ENCODE measurements at regions not wholly inside any gene's neighbourhood (a gene's known extent, or its start where the extent isn't known, plus 50 kb on each side); places are given as distances from the start of the nearest gene placed in this dataset.

DNA sequence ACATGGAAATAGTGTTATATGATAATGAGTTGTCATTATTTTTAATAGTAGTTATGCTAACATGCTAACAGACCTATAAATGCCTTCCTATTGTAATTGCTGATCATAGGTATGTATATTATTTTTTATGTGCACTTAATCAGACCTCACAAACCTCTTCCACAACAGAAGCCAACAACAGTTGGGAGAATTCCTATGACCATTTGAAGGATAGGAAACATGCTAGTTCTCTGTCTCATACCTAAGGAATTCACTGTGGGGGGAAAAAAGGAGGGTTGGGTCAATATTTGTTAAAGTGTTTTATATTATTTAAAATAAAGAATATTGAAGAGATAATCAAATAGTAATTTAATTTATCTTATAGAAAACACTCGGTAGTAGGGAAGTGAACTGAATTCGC is 990.9 kb downstream of the EPHA7 start:
- H3K9ac ChIP-seq (replicated peaks in 1 of 4; ENCODE audit: extremely low read depth in 1 of 4, low read depth in 3 of 4, low read length in 3 of 4) = no peak overlapping the region
- H4K5ac ChIP-seq (ENCODE audit: insufficient read length, low read depth, low read length) = no peak overlapping the region
- TF ChIP-seq TCF12 (IDR thresholded peaks at IDR 0.05; ENCODE audit: low read depth, low read length) (no peak), USF2 (IDR thresholded peaks at IDR 0.05; ENCODE audit: low read length) (no peak), ASH2L (IDR thresholded peaks at IDR 0.05; ENCODE audit: low read length) (no peak), SP1 (IDR thresholded peaks at IDR 0.05; ENCODE audit: low read depth, low read length) (no peak), HDAC2 (IDR thresholded peaks at IDR 0.05; ENCODE audit: borderline replicate concordance in 1 of 2, low read depth in 2 of 2, low read length in 2 of 2) (no peak), SAP30 (IDR thresholded peaks at IDR 0.05; ENCODE audit: insufficient read depth, insufficient replicate concordance, low read length) (no peak), CTBP2 (IDR thresholded peaks at IDR 0.05; ENCODE audit: borderline replicate concordance, insufficient read depth, insufficient read length, low read length) (no peak), POLR2A (IDR thresholded peaks at IDR 0.05; ENCODE audit: control extremely low read depth in 1 of 2, low read depth in 2 of 2, low read length in 2 of 2) (no peak), RFX5 (IDR thresholded peaks at IDR 0.05; ENCODE audit: borderline replicate concordance, low read depth, low read length) (no peak), SIN3A (conservative IDR thresholded peaks at IDR 0.05 in 1 of 2, IDR thresholded peaks at IDR 0.05 in 1 of 2; ENCODE audit: low read depth in 1 of 2, low read length in 2 of 2) (no peak), TAF7 (optimal IDR thresholded peaks at IDR 0.05; ENCODE audit: borderline replicate concordance, low read depth, low read length) (no peak), SUZ12 (IDR thresholded peaks at IDR 0.05; ENCODE audit: low read length) (no peak)
- DNase-seq (ENCODE audit: low read depth in 1 of 2, low spot score in 2 of 2) = no peak
- no peak overlapping the region for H2BK15ac ChIP-seq (ENCODE audit: low read length)
- H3K56ac ChIP-seq (replicated peaks; ENCODE audit: insufficient read length, low read depth, low read length) = no peak overlapping the region
- H3K79me2 ChIP-seq (ENCODE audit: control insufficient read depth in 1 of 2, insufficient read depth in 2 of 2, low read length in 2 of 2) = no peaks in the 10 kb centered on the region
- no peak overlapping the region for H3K4me2 ChIP-seq (ENCODE audit: insufficient read depth in 1 of 2, low read depth in 2 of 2, low read length in 2 of 2)
- H3K27ac ChIP-seq (ENCODE audit: low read depth, low read length) = no peak overlapping the region
- H4K20me1 ChIP-seq (replicated peaks in 1 of 2; ENCODE audit: control insufficient read depth in 1 of 2, insufficient read depth in 2 of 2, low read length in 2 of 2) = no peaks in the 10 kb centered on the region
- no peak overlapping the region for H2AFZ ChIP-seq (ENCODE audit: low read length)
- H4K91ac ChIP-seq (replicated peaks; ENCODE audit: insufficient read length, low read length) = no peak overlapping the region
- H3K27me3 ChIP-seq (replicated peaks in 1 of 4; ENCODE audit: control insufficient read depth in 3 of 4, extremely low read depth in 1 of 4, insufficient read depth in 3 of 4, low read length in 3 of 4) = peaks cover 0 to 1% (median 0%) of the 10 kb centered on the region in 4 experiments; a peak in 1 of 7 replicates
- no peak for FAIRE-seq
- ChIA-PET CTCF (ENCODE audit: partially characterized antibody) (no interaction called here), POLR2A (ENCODE audit: partially characterized antibody) (no interaction called here)
- H2AK5ac ChIP-seq (ENCODE audit: low read depth, low read length) = no peak overlapping the region
- no peak overlapping the region for H4K8ac ChIP-seq (ENCODE audit: extremely low read depth, insufficient read depth, low read length)
- no peaks in the 10 kb centered on the region for H3K79me1 ChIP-seq (ENCODE audit: low read depth, low read length)
- H3K9me3 ChIP-seq (ENCODE audit: insufficient read depth in 2 of 2, low read depth in 1 of 2, low read length in 1 of 2) = no peaks in the 10 kb centered on the region
- 97% methylated on average over 2 of the region's 2 CpGs; no CpG with 5 or more reads in 1 of the 2 experiments for WGBS, 2 experiments (ENCODE audit: extremely low coverage in 1 of 2, insufficient coverage in 1 of 2, insufficient read length in 1 of 2, insufficient replicate concordance in 2 of 2, low coverage in 1 of 2, low lambda C conversion rate in 2 of 2, missing lambda C conversion rate in 1 of 2)
- H2BK20ac ChIP-seq (ENCODE audit: low read length) = no peak overlapping the region
- H3K36me3 ChIP-seq (ENCODE audit: control insufficient read depth in 2 of 4, insufficient read depth in 4 of 4, low read length in 3 of 4) = no peaks in the 10 kb centered on the region
- no peak overlapping the region for H2BK5ac ChIP-seq (ENCODE audit: low read depth, low read length)
- H3K4me1 ChIP-seq (replicated peaks in 1 of 4; ENCODE audit: control insufficient read depth in 3 of 4, insufficient read depth in 4 of 4, low read length in 3 of 4) = no peaks in the 10 kb centered on the region
- H3K4ac ChIP-seq (replicated peaks; ENCODE audit: insufficient read length, low read depth, low read length) = no peak overlapping the region
- no peak overlapping the region for H3K4me3 ChIP-seq (ENCODE audit: extremely low read depth in 1 of 4, insufficient read depth in 2 of 4, low read depth in 3 of 4, low read length in 4 of 4)
- no peak overlapping the region for H2BK12ac ChIP-seq (ENCODE audit: low read depth, low read length)
- no peak overlapping the region for H2BK120ac ChIP-seq (replicated peaks; ENCODE audit: low read depth, low read length)
- H3K18ac ChIP-seq (ENCODE audit: extremely low read depth, low read length) = no peak overlapping the region
- H3K23me2 ChIP-seq (ENCODE audit: low read depth, low read length) = no peaks in the 10 kb centered on the region
- no peak overlapping the region for H3K23ac ChIP-seq (ENCODE audit: insufficient read length)
- no peak overlapping the region for H3K14ac ChIP-seq (ENCODE audit: insufficient read length)

All from H1 (cell line).